GM13976 (cell line): ENCODE measurements at regions not wholly inside any gene's neighbourhood (a gene's known extent, or its start where the extent isn't known, plus 50 kb on each side); places are given as distances from the start of the nearest gene placed in this dataset.

Experiments used
- DNase-seq: peaks from one replicate; pipeline ENCODE4 v3.0.0; 2012; ENCODE audit warnings: low spot score
- CTCF ChIP-seq: IDR thresholded peaks from 2 replicates; pipeline ENCODE4 v1.5.1; 2012; ENCODE audit warnings: borderline replicate concordance, mild to moderate bottlenecking; ENCODE audit not compliant: insufficient read depth; ENCODE audit errors: extremely low read depth, missing control alignments, control extremely low read depth
- in situ Hi-C: fragments of 300-500 bp; cut with MboI; formaldehyde crosslinking; loops from one replicate; pipeline ENCODE4 v1.12.0; 2022; ENCODE audit warnings: low sequenced_read_pairs, mixed read lengths, inconsistent platforms; ENCODE audit not compliant: unreplicated experiment

- no peak for TF ChIP-seq CTCF
- in situ Hi-C loops = no loop called here
- DNase-seq = no peak
Observed at GRCh38 chr6:1080453-1081337, 231.2 kb upstream of the FOXQ1 start.

GRCh38 chr6:1079525-1079924, 232.4 kb upstream of the FOXQ1 start:
- in situ Hi-C loops = no loop called here
- TF ChIP-seq CTCF = no peak
- no peak for DNase-seq

DNA sequence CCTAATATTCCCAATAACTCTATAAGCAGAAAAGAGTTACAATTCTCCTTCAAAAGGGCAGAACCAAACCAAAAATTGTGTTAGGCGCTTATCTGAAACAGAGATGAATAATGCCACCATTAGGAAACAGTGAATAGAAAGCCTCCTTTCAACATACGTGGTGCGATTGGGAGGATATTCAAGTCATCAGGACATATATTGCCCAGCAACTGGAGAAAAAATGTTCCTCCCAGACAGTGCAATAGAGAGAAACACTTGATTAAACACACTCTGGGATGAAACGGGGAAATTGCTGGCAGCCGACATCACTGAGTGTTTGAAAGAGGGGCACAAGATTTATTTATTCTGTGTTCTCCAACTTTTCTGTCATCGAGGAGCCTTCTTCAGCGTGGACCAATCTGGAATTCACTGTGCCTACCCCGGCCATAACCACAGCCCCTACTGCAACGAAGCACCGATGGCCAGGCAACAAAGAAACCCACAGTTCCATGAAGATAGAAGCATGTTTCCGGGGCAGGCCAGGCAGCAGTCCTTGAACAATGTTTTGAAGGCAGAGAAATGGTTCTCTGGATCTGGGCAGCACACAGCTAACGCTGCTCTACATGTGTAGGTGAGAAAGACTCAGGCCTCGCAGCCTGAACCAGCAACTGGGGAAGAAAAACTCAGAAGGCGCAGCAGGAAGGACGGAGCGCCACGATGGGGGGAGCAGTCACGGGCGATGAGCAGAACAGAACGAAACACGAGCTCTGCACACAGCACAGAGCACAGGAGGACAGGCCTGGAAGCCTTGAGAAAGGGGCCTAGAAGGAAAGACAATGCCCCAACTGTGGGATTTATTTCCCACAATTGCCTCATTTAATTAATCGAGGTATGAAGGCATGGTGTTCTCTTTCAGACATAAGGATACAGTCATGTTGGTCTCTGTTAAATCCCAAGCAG, 234.2 kb upstream of the FOXQ1 start:
- no peak for DNase-seq
- TF ChIP-seq CTCF = no peak
- in situ Hi-C loops = no loop called here

- DNase-seq = no peak
- in situ Hi-C loops = no loop called here
- no peak for TF ChIP-seq CTCF
Observed at GRCh38 chr6:1076531-1077459, 235.1 kb upstream of the FOXQ1 start.

GRCh38 chr6:1075880-1076279, 236.0 kb upstream of the FOXQ1 start:
- no peak for TF ChIP-seq CTCF
- in situ Hi-C loops = no loop called here
- DNase-seq = no peak

GRCh38 chr6:1075444-1075843, 236.5 kb upstream of the FOXQ1 start:
- in situ Hi-C loops = no loop called here
- no peak for TF ChIP-seq CTCF
- no peak for DNase-seq
